DMS114 treated with DMSO at 0.1 percent for 48 hours (cell line): ENCODE measurements at regions not wholly inside any gene's neighbourhood (a gene's known extent, or its start where the extent isn't known, plus 50 kb on each side); places are given as distances from the start of the nearest gene placed in this dataset.
"Not testable (repeated sequence)": the region's sequence is repeated elsewhere in the genome, so short reads cannot be mapped to it uniquely, and the experiment has no call there.

ENCODE experiments used
- DNase-seq: peaks from one replicate; lab custom pipeline; 2025; ENCODE audit not compliant: unreplicated experiment; lab: John Stamatoyannopoulos, UW

- DNase-seq, result not testable (repeated sequence)
Observed at GRCh38 chr5:2070787-2071186, 188.1 kb upstream of the IRX4 start.

GRCh38 chr5:2068531-2068930 is 185.8 kb upstream of the IRX4 start:
- no peak for DNase-seq

- DNase-seq, result no peak
Observed at GRCh38 chr5:2066373-2066772, 183.6 kb upstream of the IRX4 start.

GRCh38 chr5:2063380-2063779 is 180.7 kb upstream of the IRX4 start:
- DNase-seq, result not testable (repeated sequence)

- no peak for DNase-seq
Observed at GRCh38 chr5:2052687-2053086, 170.0 kb upstream of the IRX4 start.

GRCh38 chr5:2049876-2050275 is 167.2 kb upstream of the IRX4 start:
- DNase-seq, result no peak

GRCh38 chr5:2048664-2049063 is 165.9 kb upstream of the IRX4 start:
- no peak for DNase-seq

- no peak for DNase-seq
Observed at GRCh38 chr5:2047341-2047927, 164.7 kb upstream of the IRX4 start.

GRCh38 chr5:2044041-2044440 is 161.3 kb upstream of the IRX4 start:
- DNase-seq, result no peak

- no peak for DNase-seq
Observed at GRCh38 chr5:2039180-2039531, 156.4 kb upstream of the IRX4 start.

- DNase-seq, result peak; percentile 63
Observed at GRCh38 chr5:2038321-2039179, 155.8 kb upstream of the IRX4 start.

GRCh38 chr5:2036885-2037284 is 154.2 kb upstream of the IRX4 start:
- no peak for DNase-seq

- no peak for DNase-seq
Observed at GRCh38 chr5:2032432-2032831, 149.7 kb upstream of the IRX4 start.

GRCh38 chr5:2031581-2031980 is 148.9 kb upstream of the IRX4 start:
- DNase-seq, result no peak

GRCh38 chr5:2030131-2030530 is 147.4 kb upstream of the IRX4 start:
- no peak for DNase-seq

- DNase-seq, result no peak
Observed at GRCh38 chr5:2029206-2029605, 146.5 kb upstream of the IRX4 start.

- DNase-seq, result no peak
Observed at GRCh38 chr5:2027790-2028189, 145.1 kb upstream of the IRX4 start.

GRCh38 chr5:2024986-2025721 is 142.4 kb upstream of the IRX4 start:
- DNase-seq, result no peak

- no peak for DNase-seq
Observed at GRCh38 chr5:2023196-2023595, 140.5 kb upstream of the IRX4 start.

- no peak for DNase-seq
Observed at GRCh38 chr5:2022436-2022835, 139.7 kb upstream of the IRX4 start.

- no peak for DNase-seq
Observed at GRCh38 chr5:2021484-2022176, 138.9 kb upstream of the IRX4 start.
